ENCODE measurements at regions not wholly inside any gene's neighbourhood (a gene's known extent, or its start where the extent isn't known, plus 50 kb on each side); places are given as distances from the start of the nearest gene placed in this dataset.

DNA sequence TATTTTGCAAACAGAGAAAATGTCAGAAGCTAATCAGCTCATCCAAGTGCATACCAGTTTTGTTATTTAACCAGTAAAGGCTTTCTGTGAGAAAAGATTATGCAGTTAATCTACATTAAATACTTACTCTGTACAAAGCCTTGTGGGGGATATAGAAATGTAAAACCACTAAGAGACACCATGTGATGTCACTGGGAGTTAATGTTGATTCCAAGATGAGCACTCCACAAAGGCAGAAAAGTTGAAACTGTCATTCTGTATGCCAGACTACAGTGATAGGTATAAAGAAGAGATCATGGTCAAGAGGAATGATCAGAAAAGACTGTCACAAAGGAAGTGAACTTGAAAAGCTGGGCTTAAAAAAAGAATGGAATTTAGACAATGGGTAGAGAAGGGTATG lies 100.3 kb upstream of the SGIP1 start:
- no peak overlapping the region for H3K27ac ChIP-seq (ENCODE audit: low read depth, low read length)
- TF ChIP-seq EZH2phosphoT487 (IDR thresholded peaks at IDR 0.05; ENCODE audit: borderline replicate concordance, low read length), result no peak
- TF ChIP-seq, protein P1, sequence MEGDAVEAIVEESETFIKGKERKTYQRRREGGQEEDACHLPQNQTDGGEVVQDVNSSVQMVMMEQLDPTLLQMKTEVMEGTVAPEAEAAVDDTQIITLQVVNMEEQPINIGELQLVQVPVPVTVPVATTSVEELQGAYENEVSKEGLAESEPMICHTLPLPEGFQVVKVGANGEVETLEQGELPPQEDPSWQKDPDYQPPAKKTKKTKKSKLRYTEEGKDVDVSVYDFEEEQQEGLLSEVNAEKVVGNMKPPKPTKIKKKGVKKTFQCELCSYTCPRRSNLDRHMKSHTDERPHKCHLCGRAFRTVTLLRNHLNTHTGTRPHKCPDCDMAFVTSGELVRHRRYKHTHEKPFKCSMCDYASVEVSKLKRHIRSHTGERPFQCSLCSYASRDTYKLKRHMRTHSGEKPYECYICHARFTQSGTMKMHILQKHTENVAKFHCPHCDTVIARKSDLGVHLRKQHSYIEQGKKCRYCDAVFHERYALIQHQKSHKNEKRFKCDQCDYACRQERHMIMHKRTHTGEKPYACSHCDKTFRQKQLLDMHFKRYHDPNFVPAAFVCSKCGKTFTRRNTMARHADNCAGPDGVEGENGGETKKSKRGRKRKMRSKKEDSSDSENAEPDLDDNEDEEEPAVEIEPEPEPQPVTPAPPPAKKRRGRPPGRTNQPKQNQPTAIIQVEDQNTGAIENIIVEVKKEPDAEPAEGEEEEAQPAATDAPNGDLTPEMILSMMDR (IDR thresholded peaks at IDR 0.05; ENCODE audit: low read depth, low read length, poor library complexity, severe bottlenecking), result no peak

DNA sequence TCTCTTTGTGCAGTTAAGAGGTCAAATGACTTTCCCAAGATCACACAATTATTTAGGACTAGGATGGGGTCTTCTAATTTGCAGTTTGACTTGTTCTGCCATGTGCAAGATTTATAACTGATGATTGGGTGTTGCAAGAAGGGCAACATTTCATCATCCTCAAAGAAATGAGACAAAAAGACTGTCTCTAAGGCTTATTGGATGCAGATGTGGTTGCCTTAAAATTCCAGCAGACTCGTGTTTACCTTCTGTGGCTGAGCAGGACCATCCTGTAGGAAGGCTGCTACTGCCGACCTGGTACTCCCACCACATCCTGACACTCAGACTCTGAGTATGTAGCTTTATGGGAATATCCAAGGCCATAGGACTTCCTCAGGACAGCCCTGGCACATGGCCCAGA lies 99.9 kb upstream of the SGIP1 start:
- Histone ChIP-seq H3F3A (ENCODE audit: control insufficient read depth, insufficient read depth) (no peaks in the 10 kb centered on the region), H4K20me1 (ENCODE audit: control insufficient read depth, insufficient read depth, low read depth, low read length) (no peaks in the 10 kb centered on the region), H3K4me2 (ENCODE audit: low read length) (no peak overlapping the region), H3K27me3 (ENCODE audit: control insufficient read depth, low read length) (no peaks in the 10 kb centered on the region), H3K9me3 (ENCODE audit: control insufficient read depth, insufficient read depth, low read length) (peaks cover 7% of the 10 kb centered on the region; the same call in 1 of the 2 replicates), H3K4me1 (ENCODE audit: control insufficient read depth, low read length) (peaks cover 24% of the 10 kb centered on the region), H3K27ac (ENCODE audit: low read depth, low read length) (no peak overlapping the region), H3K9me2 (replicated peaks; ENCODE audit: control insufficient read depth, low read length) (no peaks in the 10 kb centered on the region), H3K4me3 (ENCODE audit: low read length) (no peak overlapping the region), H3K36me3 (ENCODE audit: control insufficient read depth, low read length) (no peaks in the 10 kb centered on the region), H3K79me2 (ENCODE audit: control insufficient read depth, low read length) (no peaks in the 10 kb centered on the region)
- no peak for TF ChIP-seq EZH2phosphoT487 (IDR thresholded peaks at IDR 0.05; ENCODE audit: borderline replicate concordance, low read length)
- TF ChIP-seq, protein P1 (IDR thresholded peaks at IDR 0.05; ENCODE audit: low read depth, low read length, poor library complexity, severe bottlenecking), result no peak

More for the DNA sequence above, 100.3 kb upstream of the SGIP1 start:
- Histone ChIP-seq H3F3A (ENCODE audit: control insufficient read depth, insufficient read depth) (no peaks in the 10 kb centered on the region), H3K36me3 (ENCODE audit: control insufficient read depth, low read length) (no peaks in the 10 kb centered on the region), H3K4me3 (ENCODE audit: low read length) (no peak overlapping the region), H4K20me1 (ENCODE audit: control insufficient read depth, insufficient read depth, low read depth, low read length) (no peaks in the 10 kb centered on the region), H3K9me2 (replicated peaks; ENCODE audit: control insufficient read depth, low read length) (no peaks in the 10 kb centered on the region), H3K79me2 (ENCODE audit: control insufficient read depth, low read length) (no peaks in the 10 kb centered on the region), H3K27me3 (ENCODE audit: control insufficient read depth, low read length) (no peaks in the 10 kb centered on the region), H3K4me2 (ENCODE audit: low read length) (no peak overlapping the region), H3K9me3 (ENCODE audit: control insufficient read depth, insufficient read depth, low read length) (peaks cover 7% of the 10 kb centered on the region), H3K4me1 (ENCODE audit: control insufficient read depth, low read length) (peaks cover 19% of the 10 kb centered on the region)

DNA sequence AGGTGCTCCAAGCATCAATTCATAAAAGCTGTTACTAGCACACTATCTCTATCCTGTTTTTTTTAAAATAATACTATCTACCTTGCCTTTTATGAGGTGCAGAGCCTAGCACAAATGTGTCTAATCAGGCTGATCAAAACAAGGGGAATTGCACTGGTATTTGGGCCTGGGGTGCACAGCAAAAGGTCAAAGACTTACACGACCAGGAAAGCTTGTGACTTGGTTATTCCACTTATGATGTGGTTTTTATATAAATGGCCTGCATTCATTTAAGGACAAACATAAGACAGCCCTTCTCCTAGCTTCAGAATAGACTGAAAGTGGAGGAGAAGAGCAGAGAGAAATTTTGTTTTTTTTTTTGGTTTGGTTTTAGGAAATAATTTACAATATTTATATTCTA lies 98.4 kb upstream of the SGIP1 start:
- TF ChIP-seq, protein P1 (IDR thresholded peaks at IDR 0.05; ENCODE audit: low read depth, low read length, poor library complexity, severe bottlenecking), result no peak
- no peak for TF ChIP-seq EZH2phosphoT487 (IDR thresholded peaks at IDR 0.05; ENCODE audit: borderline replicate concordance, low read length)
- Histone ChIP-seq H3K4me2 (ENCODE audit: low read length) (no peak overlapping the region), H3F3A (ENCODE audit: control insufficient read depth, insufficient read depth) (no peaks in the 10 kb centered on the region)

More for the DNA sequence above, 98.4 kb upstream of the SGIP1 start:
- no peaks in the 10 kb centered on the region for H3K79me2 ChIP-seq (ENCODE audit: control insufficient read depth, low read length)
- no peaks in the 10 kb centered on the region for H4K20me1 ChIP-seq (ENCODE audit: control insufficient read depth, insufficient read depth, low read depth, low read length)
- no peaks in the 10 kb centered on the region for H3K27me3 ChIP-seq (ENCODE audit: control insufficient read depth, low read length)
- H3K4me1 ChIP-seq (ENCODE audit: control insufficient read depth, low read length), result peaks cover 36% of the 10 kb centered on the region
- H3K36me3 ChIP-seq (ENCODE audit: control insufficient read depth, low read length), result no peaks in the 10 kb centered on the region
- no peak overlapping the region for H3K4me3 ChIP-seq (ENCODE audit: low read length)
- H3K9me2 ChIP-seq (replicated peaks; ENCODE audit: control insufficient read depth, low read length), result no peaks in the 10 kb centered on the region
- H3K9me3 ChIP-seq (ENCODE audit: control insufficient read depth, insufficient read depth, low read length), result peaks cover 7% of the 10 kb centered on the region; the same call in 1 of the 2 replicates
- no peak overlapping the region for H3K27ac ChIP-seq (ENCODE audit: low read depth, low read length)

Measured in DOHH2 (cell line).